ENCODE measurements at regions not wholly inside any gene's neighbourhood (a gene's known extent, or its start where the extent isn't known, plus 50 kb on each side); places are given as distances from the start of the nearest gene placed in this dataset.

DNA sequence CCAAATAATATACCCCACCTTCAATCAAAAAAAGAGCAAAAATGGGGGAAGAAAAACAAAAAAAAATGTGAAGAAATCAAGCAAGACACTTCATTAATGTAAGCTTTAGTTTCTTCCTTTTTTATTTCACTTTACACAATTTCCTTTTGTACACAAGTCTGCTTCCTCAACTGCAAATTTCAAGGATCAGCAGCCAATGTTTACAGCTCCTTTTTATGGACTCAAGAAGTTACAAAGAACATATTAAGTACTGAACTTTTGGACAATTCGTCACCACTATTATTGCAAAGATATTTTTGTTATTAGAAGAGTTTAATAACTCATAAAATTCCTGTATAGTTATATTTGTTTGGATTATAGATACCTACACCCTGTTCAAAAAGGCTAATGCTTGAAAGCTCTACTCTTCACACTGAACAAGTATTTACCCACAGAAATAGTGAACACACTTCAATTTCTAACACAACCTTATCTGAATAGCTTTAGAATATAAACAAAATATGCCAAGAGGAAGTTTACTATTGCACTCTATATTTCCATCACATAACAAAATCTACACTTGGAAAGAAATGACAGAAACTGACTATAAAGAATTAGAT, 658.7 kb upstream of the CNTNAP5 start:
- ATAC-seq (no peak), FAIRE-seq (no peak), DNase-seq (ENCODE audit: low read depth, low spot score) (no peak)
- H3K27ac ChIP-seq (ENCODE audit: control insufficient read depth, insufficient read depth), result no peak overlapping the region
- ChIA-PET CTCF (interaction anchor here (1.8 kb wide), 1 partner anchor 10 kb away, joined by 3 read pairs; no protein-coding TSS in a partner anchor), SMC1A (ENCODE audit: uncharacterized antibody, unreplicated experiment) (interaction anchor here (0.9 to 1.8 kb wide), 2 partner anchors 9 to 13 kb away, joined by 3 to 9 read pairs; no protein-coding TSS in a partner anchor), POLR2A (no interaction called here), RAD21 (ENCODE audit: unreplicated experiment) (interaction anchor here (0.6 kb wide), 1 partner anchor 10 kb away, joined by 3 read pairs; no protein-coding TSS in a partner anchor)
- H3K27me3 ChIP-seq (replicated peaks in 1 of 2; ENCODE audit: control insufficient read depth in 2 of 2, insufficient read depth in 2 of 2, low read length in 1 of 2), result no peaks in the 10 kb centered on the region
- TF ChIP-seq TBL1XR1 (IDR thresholded peaks at IDR 0.05; ENCODE audit: low read depth, low read length), result no peak
- no peak for TF ChIP-seq CEBPB (IDR thresholded peaks at IDR 0.05; ENCODE audit: borderline replicate concordance in 1 of 2, low read depth in 2 of 2, low read length in 2 of 2)
- TF ChIP-seq, protein P1, sequence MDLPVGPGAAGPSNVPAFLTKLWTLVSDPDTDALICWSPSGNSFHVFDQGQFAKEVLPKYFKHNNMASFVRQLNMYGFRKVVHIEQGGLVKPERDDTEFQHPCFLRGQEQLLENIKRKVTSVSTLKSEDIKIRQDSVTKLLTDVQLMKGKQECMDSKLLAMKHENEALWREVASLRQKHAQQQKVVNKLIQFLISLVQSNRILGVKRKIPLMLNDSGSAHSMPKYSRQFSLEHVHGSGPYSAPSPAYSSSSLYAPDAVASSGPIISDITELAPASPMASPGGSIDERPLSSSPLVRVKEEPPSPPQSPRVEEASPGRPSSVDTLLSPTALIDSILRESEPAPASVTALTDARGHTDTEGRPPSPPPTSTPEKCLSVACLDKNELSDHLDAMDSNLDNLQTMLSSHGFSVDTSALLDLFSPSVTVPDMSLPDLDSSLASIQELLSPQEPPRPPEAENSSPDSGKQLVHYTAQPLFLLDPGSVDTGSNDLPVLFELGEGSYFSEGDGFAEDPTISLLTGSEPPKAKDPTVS (IDR thresholded peaks at IDR 0.05; ENCODE audit: low read depth, low read length), result no peak
- TF ChIP-seq MEF2A (IDR thresholded peaks at IDR 0.05; ENCODE audit: insufficient read depth, low read depth, low read length), result no peak
- TF ChIP-seq CBFB (IDR thresholded peaks at IDR 0.05; ENCODE audit: low read depth), result no peak
- TF ChIP-seq ETV6 (conservative IDR thresholded peaks at IDR 0.05 in 1 of 2, IDR thresholded peaks at IDR 0.05 in 1 of 2; ENCODE audit: borderline replicate concordance in 1 of 2, low read depth in 1 of 2), result no peak
- TF ChIP-seq, protein P2, sequence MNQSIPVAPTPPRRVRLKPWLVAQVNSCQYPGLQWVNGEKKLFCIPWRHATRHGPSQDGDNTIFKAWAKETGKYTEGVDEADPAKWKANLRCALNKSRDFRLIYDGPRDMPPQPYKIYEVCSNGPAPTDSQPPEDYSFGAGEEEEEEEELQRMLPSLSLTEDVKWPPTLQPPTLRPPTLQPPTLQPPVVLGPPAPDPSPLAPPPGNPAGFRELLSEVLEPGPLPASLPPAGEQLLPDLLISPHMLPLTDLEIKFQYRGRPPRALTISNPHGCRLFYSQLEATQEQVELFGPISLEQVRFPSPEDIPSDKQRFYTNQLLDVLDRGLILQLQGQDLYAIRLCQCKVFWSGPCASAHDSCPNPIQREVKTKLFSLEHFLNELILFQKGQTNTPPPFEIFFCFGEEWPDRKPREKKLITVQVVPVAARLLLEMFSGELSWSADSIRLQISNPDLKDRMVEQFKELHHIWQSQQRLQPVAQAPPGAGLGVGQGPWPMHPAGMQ (IDR thresholded peaks at IDR 0.05; ENCODE audit: borderline replicate concordance), result no peak
- TF ChIP-seq ESRRA (IDR thresholded peaks at IDR 0.05; ENCODE audit: low read length), result no peak
- TF ChIP-seq, protein P3, sequence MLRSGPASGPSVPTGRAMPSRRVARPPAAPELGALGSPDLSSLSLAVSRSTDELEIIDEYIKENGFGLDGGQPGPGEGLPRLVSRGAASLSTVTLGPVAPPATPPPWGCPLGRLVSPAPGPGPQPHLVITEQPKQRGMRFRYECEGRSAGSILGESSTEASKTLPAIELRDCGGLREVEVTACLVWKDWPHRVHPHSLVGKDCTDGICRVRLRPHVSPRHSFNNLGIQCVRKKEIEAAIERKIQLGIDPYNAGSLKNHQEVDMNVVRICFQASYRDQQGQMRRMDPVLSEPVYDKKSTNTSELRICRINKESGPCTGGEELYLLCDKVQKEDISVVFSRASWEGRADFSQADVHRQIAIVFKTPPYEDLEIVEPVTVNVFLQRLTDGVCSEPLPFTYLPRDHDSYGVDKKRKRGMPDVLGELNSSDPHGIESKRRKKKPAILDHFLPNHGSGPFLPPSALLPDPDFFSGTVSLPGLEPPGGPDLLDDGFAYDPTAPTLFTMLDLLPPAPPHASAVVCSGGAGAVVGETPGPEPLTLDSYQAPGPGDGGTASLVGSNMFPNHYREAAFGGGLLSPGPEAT (IDR thresholded peaks at IDR 0.05; ENCODE audit: low read depth), result no peak
- TF ChIP-seq KDM1A (IDR thresholded peaks at IDR 0.05; ENCODE audit: borderline replicate concordance), result no peak
- TF ChIP-seq, protein P4, sequence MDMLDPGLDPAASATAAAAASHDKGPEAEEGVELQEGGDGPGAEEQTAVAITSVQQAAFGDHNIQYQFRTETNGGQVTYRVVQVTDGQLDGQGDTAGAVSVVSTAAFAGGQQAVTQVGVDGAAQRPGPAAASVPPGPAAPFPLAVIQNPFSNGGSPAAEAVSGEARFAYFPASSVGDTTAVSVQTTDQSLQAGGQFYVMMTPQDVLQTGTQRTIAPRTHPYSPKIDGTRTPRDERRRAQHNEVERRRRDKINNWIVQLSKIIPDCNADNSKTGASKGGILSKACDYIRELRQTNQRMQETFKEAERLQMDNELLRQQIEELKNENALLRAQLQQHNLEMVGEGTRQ (IDR thresholded peaks at IDR 0.05; ENCODE audit: borderline replicate concordance, low read depth, low read length), result no peak
- TF ChIP-seq CHD1 (IDR thresholded peaks at IDR 0.05; ENCODE audit: low read depth, low read length), result no peak
- TF ChIP-seq MTA2 (IDR thresholded peaks at IDR 0.05; ENCODE audit: low read depth), result no peak
- TF ChIP-seq, protein P5, sequence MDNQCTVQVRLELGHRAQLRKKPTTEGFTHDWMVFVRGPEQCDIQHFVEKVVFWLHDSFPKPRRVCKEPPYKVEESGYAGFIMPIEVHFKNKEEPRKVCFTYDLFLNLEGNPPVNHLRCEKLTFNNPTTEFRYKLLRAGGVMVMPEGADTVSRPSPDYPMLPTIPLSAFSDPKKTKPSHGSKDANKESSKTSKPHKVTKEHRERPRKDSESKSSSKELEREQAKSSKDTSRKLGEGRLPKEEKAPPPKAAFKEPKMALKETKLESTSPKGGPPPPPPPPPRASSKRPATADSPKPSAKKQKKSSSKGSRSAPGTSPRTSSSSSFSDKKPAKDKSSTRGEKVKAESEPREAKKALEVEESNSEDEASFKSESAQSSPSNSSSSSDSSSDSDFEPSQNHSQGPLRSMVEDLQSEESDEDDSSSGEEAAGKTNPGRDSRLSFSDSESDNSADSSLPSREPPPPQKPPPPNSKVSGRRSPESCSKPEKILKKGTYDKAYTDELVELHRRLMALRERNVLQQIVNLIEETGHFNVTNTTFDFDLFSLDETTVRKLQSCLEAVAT (IDR thresholded peaks at IDR 0.05), result no peak
- no peak for TF ChIP-seq SRF (IDR thresholded peaks at IDR 0.05; ENCODE audit: low read depth in 2 of 2, low read length in 2 of 2)
- TF ChIP-seq ZNF207 (IDR thresholded peaks at IDR 0.05; ENCODE audit: borderline replicate concordance), result no peak
- no peak overlapping the region for H3K4me3 ChIP-seq
- no peaks in the 10 kb centered on the region for H4K20me1 ChIP-seq (ENCODE audit: control insufficient read depth, insufficient read depth)
- H3K36me3 ChIP-seq (ENCODE audit: control insufficient read depth in 2 of 2, insufficient read depth in 2 of 2, low read length in 1 of 2), result no peaks in the 10 kb centered on the region
- 0% methylated on average over 1 of the region's 1 CpG for WGBS (ENCODE audit: insufficient coverage, insufficient replicate concordance, low lambda C conversion rate, missing lambda C conversion rate)
- in situ Hi-C loops (cut with MboI) (no loop called here), intact Hi-C loops (cut with micrococcal nuclease; ENCODE audit: unreplicated experiment) (no loop called here)
- no peaks in the 10 kb centered on the region for H3K9me3 ChIP-seq (replicated peaks; ENCODE audit: control insufficient read depth, insufficient read depth, low read length)
- no peak overlapping the region for H3K4me2 ChIP-seq (ENCODE audit: control insufficient read depth, insufficient read depth)
- H3K9ac ChIP-seq (ENCODE audit: control insufficient read depth, insufficient read depth, low read length), result no peak overlapping the region
- no peaks in the 10 kb centered on the region for H3K4me1 ChIP-seq (ENCODE audit: control insufficient read depth, insufficient read depth, low read length)
- H3K79me2 ChIP-seq (ENCODE audit: control insufficient read depth, insufficient read depth, low read length), result no peaks in the 10 kb centered on the region
- no TSS peak for BruUV-seq (replicated peaks)
- no peak overlapping the region for H2AFZ ChIP-seq (ENCODE audit: control insufficient read depth, low read depth, low read length)
